ENCODE measurements at regions not wholly inside any gene's neighbourhood (a gene's known extent, or its start where the extent isn't known, plus 50 kb on each side); places are given as distances from the start of the nearest gene placed in this dataset.

GRCh38 chr10:80769700-80770160, 232.0 kb downstream of the SH2D4B start:
- ChIA-PET CTCF (interaction anchor here (0.6 to 1.8 kb wide), 3 partner anchors 10 to 103 kb away, joined by 3 to 5 read pairs (median 4); no protein-coding TSS in a partner anchor), SMC1A (ENCODE audit: uncharacterized antibody, unreplicated experiment) (no interaction called here), RAD21 (ENCODE audit: unreplicated experiment) (no interaction called here), POLR2A (interaction anchor here (0.5 kb wide), 1 partner anchor 34 kb away, joined by 4 read pairs; no protein-coding TSS in a partner anchor)
- Histone ChIP-seq H3K36me3 (ENCODE audit: control insufficient read depth in 2 of 2, insufficient read depth in 2 of 2, low read length in 1 of 2) (no peaks in the 10 kb centered on the region), H3K79me2 (ENCODE audit: control insufficient read depth, insufficient read depth, low read length) (no peaks in the 10 kb centered on the region), H4K20me1 (ENCODE audit: control insufficient read depth, insufficient read depth) (no peaks in the 10 kb centered on the region), H3K4me1 (ENCODE audit: control insufficient read depth, insufficient read depth, low read length) (no peaks in the 10 kb centered on the region), H3K27ac (ENCODE audit: control insufficient read depth, insufficient read depth) (no peak overlapping the region), H3K9ac (ENCODE audit: control insufficient read depth, insufficient read depth, low read length) (no peak overlapping the region), H3K9me3 (replicated peaks; ENCODE audit: control insufficient read depth, insufficient read depth, low read length) (no peaks in the 10 kb centered on the region), H3K27me3 (replicated peaks in 1 of 2; ENCODE audit: control insufficient read depth in 2 of 2, insufficient read depth in 2 of 2, low read length in 1 of 2) (no peaks in the 10 kb centered on the region; a peak in 1 of 4 replicates), H3K4me2 (ENCODE audit: control insufficient read depth, insufficient read depth) (no peak overlapping the region), H3K4me3 (no peak overlapping the region), H2AFZ (ENCODE audit: control insufficient read depth, low read depth, low read length) (no peak overlapping the region)
- 31% methylated on average over 2 of the region's 2 CpGs for WGBS (ENCODE audit: insufficient coverage, insufficient replicate concordance, low lambda C conversion rate, missing lambda C conversion rate)
- intact Hi-C loops (cut with micrococcal nuclease; ENCODE audit: unreplicated experiment): no loop called here
- no TSS peak for BruUV-seq (replicated peaks)
- in situ Hi-C loops (cut with MboI): no loop called here
- no peak for TF ChIP-seq KAT2A (conservative IDR thresholded peaks at IDR 0.05; ENCODE audit: control insufficient read depth, low read depth, low read length)
- TF ChIP-seq SIN3A (IDR thresholded peaks at IDR 0.05; ENCODE audit: low read depth, low read length): no peak
- no peak for TF ChIP-seq POLR2A (IDR thresholded peaks at IDR 0.05; ENCODE audit: low read depth, low read length)
- TF ChIP-seq TCF3 (IDR thresholded peaks at IDR 0.05; ENCODE audit: borderline replicate concordance, insufficient read depth, low read depth, low read length): no peak
- TF ChIP-seq NRF1 (conservative IDR thresholded peaks at IDR 0.05; ENCODE audit: low read depth, low read length): no peak
- no peak for TF ChIP-seq CHD2 (IDR thresholded peaks at IDR 0.05; ENCODE audit: borderline replicate concordance, low read depth, low read length)
- no peak for FAIRE-seq
- ATAC-seq: no peak
- no peak for DNase-seq (ENCODE audit: low read depth, low spot score)

- Histone ChIP-seq H3K4me2 (ENCODE audit: control insufficient read depth, insufficient read depth) (no peak overlapping the region), H2AFZ (ENCODE audit: control insufficient read depth, low read depth, low read length) (no peak overlapping the region), H3K79me2 (ENCODE audit: control insufficient read depth, insufficient read depth, low read length) (no peaks in the 10 kb centered on the region), H4K20me1 (ENCODE audit: control insufficient read depth, insufficient read depth) (no peaks in the 10 kb centered on the region), H3K36me3 (ENCODE audit: control insufficient read depth in 2 of 2, insufficient read depth in 2 of 2, low read length in 1 of 2) (no peaks in the 10 kb centered on the region), H3K9me3 (replicated peaks; ENCODE audit: control insufficient read depth, insufficient read depth, low read length) (no peaks in the 10 kb centered on the region), H3K9ac (ENCODE audit: control insufficient read depth, insufficient read depth, low read length) (no peak overlapping the region), H3K4me1 (ENCODE audit: control insufficient read depth, insufficient read depth, low read length) (no peaks in the 10 kb centered on the region), H3K27ac (ENCODE audit: control insufficient read depth, insufficient read depth) (no peak overlapping the region), H3K4me3 (no peak overlapping the region), H3K27me3 (replicated peaks in 1 of 2; ENCODE audit: control insufficient read depth in 2 of 2, insufficient read depth in 2 of 2, low read length in 1 of 2) (no peaks in the 10 kb centered on the region)
- ChIA-PET POLR2A (no interaction called here), RAD21 (ENCODE audit: unreplicated experiment) (no interaction called here), CTCF (interaction anchor here (0.6 to 1.8 kb wide), 3 partner anchors 10 to 104 kb away, joined by 3 to 5 read pairs (median 4); no protein-coding TSS in a partner anchor), SMC1A (ENCODE audit: uncharacterized antibody, unreplicated experiment) (no interaction called here)
- in situ Hi-C loops (cut with MboI) (no loop called here), intact Hi-C loops (cut with micrococcal nuclease; ENCODE audit: unreplicated experiment) (no loop called here)
- ATAC-seq: no peak
- DNase-seq (ENCODE audit: low read depth, low spot score): no peak
- no TSS peak for BruUV-seq (replicated peaks)
- no peak for FAIRE-seq
- whole genome bisulfite sequencing (ENCODE audit: insufficient coverage, insufficient replicate concordance, low lambda C conversion rate, missing lambda C conversion rate): 15% methylated on average over 2 of the region's 2 CpGs
- no peak for TF ChIP-seq EED (IDR thresholded peaks at IDR 0.05; ENCODE audit: low read depth)
- TF ChIP-seq ZBTB33 (IDR thresholded peaks at IDR 0.05): no peak
- TF ChIP-seq CHD1 (IDR thresholded peaks at IDR 0.05; ENCODE audit: low read depth, low read length): no peak
- TF ChIP-seq MXI1 (IDR thresholded peaks at IDR 0.05; ENCODE audit: low read depth, low read length): no peak
- TF ChIP-seq USF2 (IDR thresholded peaks at IDR 0.05; ENCODE audit: borderline replicate concordance, low read depth, low read length): no peak
- no peak for TF ChIP-seq E4F1 (IDR thresholded peaks at IDR 0.05; ENCODE audit: borderline replicate concordance, partially characterized antibody)
- no peak for TF ChIP-seq HDGF (IDR thresholded peaks at IDR 0.05)
Observed at GRCh38 chr10:80770239-80770638, 232.5 kb downstream of the SH2D4B start.
